GM18520 (cell line): ENCODE measurements at regions not wholly inside any gene's neighbourhood (a gene's known extent, or its start where the extent isn't known, plus 50 kb on each side); places are given as distances from the start of the nearest gene placed in this dataset.
"Not testable (repeated sequence)": the region's sequence is repeated elsewhere in the genome, so short reads cannot be mapped to it uniquely, and the experiment has no call there.

Experiments used
- ATAC-seq: cut with Tn5 transposase; IDR thresholded peaks from one replicate; pipeline ENCODE4 v1.9.1; 2021; ENCODE audit not compliant: unreplicated experiment

- ATAC-seq, result no peak
Observed at GRCh38 chr1:68828013-68828412, 331.1 kb upstream of the DEPDC1 start.

- no peak for ATAC-seq
Observed at GRCh38 chr1:68831281-68831680, 334.4 kb upstream of the DEPDC1 start.

DNA sequence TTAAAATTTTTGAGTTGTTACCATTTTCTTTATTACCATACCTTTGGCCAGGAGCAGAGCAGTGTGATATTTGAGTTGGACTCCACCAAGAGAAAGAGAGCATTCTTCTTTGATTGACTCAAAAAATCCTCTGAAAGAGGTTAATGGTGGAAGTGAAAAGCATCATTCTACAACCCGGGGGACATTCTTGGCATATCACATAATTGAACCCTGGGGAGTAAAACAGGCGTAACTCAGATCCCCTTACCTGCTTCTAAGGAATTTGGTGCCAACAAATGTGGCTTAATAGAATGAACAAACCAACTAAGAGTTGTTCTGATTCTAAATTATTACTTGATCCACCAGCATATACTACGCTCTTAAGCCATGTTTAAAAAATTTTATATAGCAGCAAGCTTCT lies 351.1 kb upstream of the DEPDC1 start:
- no peak for ATAC-seq

GRCh38 chr1:68868606-68869005 lies 371.7 kb upstream of the DEPDC1 start:
- ATAC-seq, result no peak

- no peak for ATAC-seq
Observed at GRCh38 chr1:68873144-68873543, 376.3 kb upstream of the DEPDC1 start.

- ATAC-seq, result not testable (repeated sequence)
Observed at GRCh38 chr1:68881330-68882194, 384.7 kb upstream of the DEPDC1 start.

GRCh38 chr1:68889471-68889870 lies 392.6 kb upstream of the DEPDC1 start:
- ATAC-seq, result no peak

DNA sequence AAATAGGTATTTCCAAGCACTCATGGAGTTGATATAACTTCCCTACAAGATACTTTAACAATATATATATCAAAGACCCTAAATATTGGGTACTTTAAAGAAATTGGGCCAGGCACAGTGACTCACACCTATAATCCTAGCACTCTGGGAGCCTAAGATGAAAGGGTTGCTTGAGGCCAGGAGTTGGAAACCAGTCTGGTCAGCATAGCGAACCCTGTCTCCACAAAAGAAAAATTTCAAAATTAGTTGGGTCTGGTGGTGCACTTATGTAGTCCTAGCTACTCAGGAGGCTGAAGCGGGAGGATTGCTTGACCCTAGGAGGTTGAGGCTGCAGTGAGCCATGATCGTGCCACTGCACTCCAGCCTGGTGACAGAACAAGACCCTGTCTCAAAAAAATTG lies 393.9 kb upstream of the DEPDC1 start:
- no peak for ATAC-seq

- no peak for ATAC-seq
Observed at GRCh38 chr1:68904477-68904876, 407.6 kb upstream of the DEPDC1 start.

GRCh38 chr1:68906431-68906830 lies 409.5 kb upstream of the DEPDC1 start:
- ATAC-seq, result no peak

DNA sequence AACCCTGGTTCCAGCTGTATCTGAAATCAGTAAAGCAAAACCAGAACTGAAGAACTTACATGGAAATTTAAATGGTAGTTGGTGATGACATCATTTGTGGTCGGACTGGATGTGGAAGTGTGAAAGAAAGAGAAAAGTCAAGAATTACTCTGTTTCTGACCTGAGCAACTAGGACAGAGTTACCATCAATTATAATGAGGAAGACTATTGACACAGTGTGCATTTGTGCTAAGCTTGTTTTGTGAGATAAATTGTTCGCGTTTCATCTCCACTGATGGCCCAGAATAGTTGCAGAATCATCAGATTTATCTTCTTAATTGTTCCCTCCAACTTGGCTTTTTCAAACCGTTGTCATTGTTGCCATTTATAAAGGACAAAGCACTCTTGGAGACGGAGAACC lies 410.6 kb upstream of the DEPDC1 start:
- ATAC-seq, result no peak

DNA sequence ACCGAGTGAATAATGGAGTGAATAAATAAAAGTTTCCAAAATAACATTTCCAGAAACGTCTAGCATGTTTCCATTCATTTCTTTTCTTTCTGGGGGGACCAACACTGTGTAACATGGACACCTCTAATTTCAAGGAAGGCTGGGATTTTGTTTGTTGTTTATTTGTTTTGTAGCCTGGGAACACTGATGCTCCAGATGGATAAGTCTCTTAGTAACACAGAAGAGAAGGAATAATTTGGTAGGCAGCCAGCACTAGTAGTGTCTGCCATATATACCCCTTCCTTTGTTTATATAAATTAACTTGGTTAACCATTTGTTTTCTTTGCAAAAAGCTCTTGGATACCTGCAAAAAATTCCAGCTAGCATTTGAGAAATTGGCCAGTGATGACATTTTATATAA lies 411.4 kb upstream of the DEPDC1 start:
- ATAC-seq, result no peak

DNA sequence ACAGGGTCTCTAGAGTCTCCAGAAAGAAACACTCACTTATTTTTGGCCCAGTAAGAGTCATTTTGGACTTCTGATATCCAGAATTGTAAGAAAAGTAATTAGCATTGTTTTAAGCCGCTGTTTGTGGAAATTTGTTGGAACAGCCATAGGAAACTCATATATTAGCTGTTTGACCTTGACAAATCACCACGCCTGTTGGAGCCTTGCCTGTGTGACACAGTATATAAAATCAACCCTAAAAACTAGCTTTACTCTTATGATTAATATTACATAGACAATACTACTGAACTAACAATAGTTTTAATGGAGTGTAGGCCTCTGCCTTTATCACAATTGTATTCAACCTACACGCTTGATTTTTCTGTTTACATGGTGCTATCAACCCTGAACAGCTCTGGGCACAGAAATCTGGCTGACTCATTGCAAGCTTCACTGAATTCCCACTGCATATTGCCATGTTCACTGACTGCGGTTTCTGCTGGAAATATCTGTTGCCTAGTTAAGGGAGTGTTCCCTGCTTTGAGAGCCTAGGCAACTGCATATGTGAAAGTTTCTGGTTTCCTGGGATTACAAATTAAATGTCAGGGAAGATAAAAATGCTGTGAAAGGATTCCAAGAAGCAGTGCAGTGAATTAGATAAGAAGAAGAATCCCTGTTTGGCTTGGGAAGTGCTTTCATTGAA lies 419.5 kb upstream of the DEPDC1 start:
- ATAC-seq, result no peak

DNA sequence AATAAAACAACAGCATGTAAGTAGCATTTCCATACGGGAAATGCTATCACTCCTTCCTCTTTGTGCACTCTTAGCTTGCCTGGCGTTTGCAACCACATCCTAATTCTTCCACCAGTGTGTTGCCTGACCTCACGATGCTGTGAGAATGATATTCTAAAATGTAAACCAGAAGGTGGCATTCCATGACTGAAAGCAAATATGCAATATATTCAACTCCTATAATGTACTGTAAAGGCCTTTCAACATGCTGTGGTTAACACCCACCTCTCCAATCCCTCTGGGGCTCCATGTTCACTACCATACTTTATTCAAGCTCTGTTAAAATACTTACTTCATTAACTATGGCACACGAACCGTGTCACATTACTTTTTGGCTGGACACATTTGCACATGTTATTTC lies 420.6 kb upstream of the DEPDC1 start:
- no peak for ATAC-seq

DNA sequence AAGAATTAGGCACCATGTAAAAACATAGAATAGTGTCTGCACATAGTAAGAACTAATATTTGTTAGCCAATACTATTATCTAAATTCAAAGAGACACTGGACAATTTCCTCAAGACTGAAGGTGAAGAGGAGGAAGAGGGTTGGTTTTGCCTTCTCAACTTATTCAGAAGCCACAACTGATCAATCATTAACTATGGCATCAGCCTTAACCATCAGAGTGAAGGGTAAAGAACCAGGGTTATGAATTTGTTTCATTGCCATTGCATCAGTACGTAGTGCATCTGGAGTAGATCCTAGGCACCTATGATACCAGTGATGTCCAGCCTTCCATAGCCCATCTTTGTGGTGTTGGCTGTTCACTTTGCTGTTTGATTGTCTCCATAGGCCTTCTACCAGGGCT lies 421.7 kb upstream of the DEPDC1 start:
- no peak for ATAC-seq

GRCh38 chr1:68919075-68919474 lies 422.2 kb upstream of the DEPDC1 start:
- ATAC-seq, result no peak

- ATAC-seq, result not testable (repeated sequence)
Observed at GRCh38 chr1:68923475-68924088, 426.7 kb upstream of the DEPDC1 start.

- ATAC-seq, result no peak
Observed at GRCh38 chr1:68930101-68930500, 433.2 kb upstream of the DEPDC1 start.

GRCh38 chr1:68936530-68936929 lies 439.6 kb upstream of the DEPDC1 start:
- ATAC-seq, result no peak

GRCh38 chr1:68938051-68938666 lies 441.3 kb upstream of the DEPDC1 start:
- ATAC-seq, result no peak

DNA sequence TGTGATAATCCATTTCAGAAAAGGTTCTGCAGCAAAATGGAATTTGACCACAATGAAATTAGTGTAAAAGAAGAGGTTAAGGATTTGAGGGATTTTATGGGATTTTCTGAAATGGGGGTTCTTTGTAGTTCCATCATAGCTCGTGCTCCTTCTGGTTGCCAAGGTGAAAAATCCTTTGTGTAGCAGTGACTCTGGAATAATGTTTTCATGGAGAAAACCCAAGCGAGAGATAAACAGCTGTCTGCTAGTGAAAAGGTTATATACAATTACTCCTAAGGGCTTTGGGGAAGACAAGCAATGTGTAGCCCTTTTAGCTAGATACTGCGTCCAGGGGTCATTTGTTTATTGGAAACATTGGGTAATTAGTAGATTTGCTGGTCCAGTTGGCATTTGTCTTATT lies 453.2 kb upstream of the DEPDC1 start:
- no peak for ATAC-seq

DNA sequence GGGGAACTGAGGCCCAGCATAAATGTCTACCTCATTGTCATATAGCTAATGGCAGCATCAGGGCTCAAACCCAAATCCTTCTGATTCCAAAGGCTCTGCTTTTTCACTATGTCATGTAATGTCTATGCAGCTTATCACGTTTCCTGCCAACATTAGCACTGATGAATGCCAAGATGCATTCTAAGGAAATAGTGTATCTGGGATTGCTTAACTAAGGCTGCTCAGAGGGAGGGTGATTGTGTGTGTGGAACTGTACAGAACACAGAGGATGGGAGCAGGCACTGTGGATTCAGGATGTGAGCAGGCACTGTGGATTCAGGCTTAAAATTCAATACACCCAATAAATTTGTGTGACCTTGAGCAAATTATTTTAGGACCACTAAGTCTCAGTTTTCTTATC lies 456.4 kb upstream of the DEPDC1 start:
- ATAC-seq, result no peak
